ENCODE measurements at regions not wholly inside any gene's neighbourhood (a gene's known extent, or its start where the extent isn't known, plus 50 kb on each side); places are given as distances from the start of the nearest gene placed in this dataset.

DNA sequence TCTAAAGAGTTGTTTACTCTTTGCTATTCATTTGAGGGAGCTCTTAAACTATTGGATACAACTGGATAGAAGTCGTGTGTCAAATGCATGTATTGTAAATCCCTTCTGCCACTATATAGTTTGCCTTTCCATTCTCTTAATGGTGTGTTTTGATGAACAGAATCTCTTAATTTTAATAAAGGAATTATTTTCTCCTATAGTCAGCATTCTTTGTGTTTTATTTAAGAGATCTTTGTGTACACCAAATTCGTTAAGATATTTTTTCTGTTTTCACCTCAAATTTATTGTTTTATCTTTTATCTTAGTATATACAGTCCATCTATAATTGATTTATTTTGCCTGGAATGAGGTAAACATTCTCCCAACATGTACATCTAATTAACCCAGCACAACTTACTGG lies 551.5 kb upstream of the AGTR1 start:
- H3K27ac ChIP-seq (ENCODE audit: low read length): no peak overlapping the region
- no TSS peak for BruUV-seq (replicated peaks)
- in situ Hi-C loops (cut with HindIII; ENCODE audit: low pct_unique_long_range_greater_than_20kb, low sequenced_read_pairs): no loop called here
- H3K27me3 ChIP-seq (ENCODE audit: control insufficient read depth, insufficient read depth, low read length): no peaks in the 10 kb centered on the region
- H3K36me3 ChIP-seq (ENCODE audit: control insufficient read depth, insufficient read depth, low read length): no peaks in the 10 kb centered on the region
- no peak for DNase-seq (ENCODE audit: low read depth, low spot score)
- intact Hi-C loops (cut with micrococcal nuclease; ENCODE audit: unreplicated experiment): no loop called here
- ATAC-seq: no peak
- ChIA-PET CTCF (no interaction called here), POLR2A (no interaction called here)
- TF ChIP-seq SIN3A (IDR thresholded peaks at IDR 0.05; ENCODE audit: borderline replicate concordance, insufficient read depth, low read depth, low read length): no peak
- TF ChIP-seq, protein P1, sequence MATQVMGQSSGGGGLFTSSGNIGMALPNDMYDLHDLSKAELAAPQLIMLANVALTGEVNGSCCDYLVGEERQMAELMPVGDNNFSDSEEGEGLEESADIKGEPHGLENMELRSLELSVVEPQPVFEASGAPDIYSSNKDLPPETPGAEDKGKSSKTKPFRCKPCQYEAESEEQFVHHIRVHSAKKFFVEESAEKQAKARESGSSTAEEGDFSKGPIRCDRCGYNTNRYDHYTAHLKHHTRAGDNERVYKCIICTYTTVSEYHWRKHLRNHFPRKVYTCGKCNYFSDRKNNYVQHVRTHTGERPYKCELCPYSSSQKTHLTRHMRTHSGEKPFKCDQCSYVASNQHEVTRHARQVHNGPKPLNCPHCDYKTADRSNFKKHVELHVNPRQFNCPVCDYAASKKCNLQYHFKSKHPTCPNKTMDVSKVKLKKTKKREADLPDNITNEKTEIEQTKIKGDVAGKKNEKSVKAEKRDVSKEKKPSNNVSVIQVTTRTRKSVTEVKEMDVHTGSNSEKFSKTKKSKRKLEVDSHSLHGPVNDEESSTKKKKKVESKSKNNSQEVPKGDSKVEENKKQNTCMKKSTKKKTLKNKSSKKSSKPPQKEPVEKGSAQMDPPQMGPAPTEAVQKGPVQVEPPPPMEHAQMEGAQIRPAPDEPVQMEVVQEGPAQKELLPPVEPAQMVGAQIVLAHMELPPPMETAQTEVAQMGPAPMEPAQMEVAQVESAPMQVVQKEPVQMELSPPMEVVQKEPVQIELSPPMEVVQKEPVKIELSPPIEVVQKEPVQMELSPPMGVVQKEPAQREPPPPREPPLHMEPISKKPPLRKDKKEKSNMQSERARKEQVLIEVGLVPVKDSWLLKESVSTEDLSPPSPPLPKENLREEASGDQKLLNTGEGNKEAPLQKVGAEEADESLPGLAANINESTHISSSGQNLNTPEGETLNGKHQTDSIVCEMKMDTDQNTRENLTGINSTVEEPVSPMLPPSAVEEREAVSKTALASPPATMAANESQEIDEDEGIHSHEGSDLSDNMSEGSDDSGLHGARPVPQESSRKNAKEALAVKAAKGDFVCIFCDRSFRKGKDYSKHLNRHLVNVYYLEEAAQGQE (IDR thresholded peaks at IDR 0.05; ENCODE audit: insufficient read depth in 1 of 2, low read depth in 2 of 2, low read length in 1 of 2): no peak
- no peak for TF ChIP-seq POLR2AphosphoS5 (IDR thresholded peaks at IDR 0.05; ENCODE audit: low read depth, low read length)
- TF ChIP-seq TCF7L2 (IDR thresholded peaks at IDR 0.05; ENCODE audit: low read depth, low read length): no peak
- TF ChIP-seq, protein P2, sequence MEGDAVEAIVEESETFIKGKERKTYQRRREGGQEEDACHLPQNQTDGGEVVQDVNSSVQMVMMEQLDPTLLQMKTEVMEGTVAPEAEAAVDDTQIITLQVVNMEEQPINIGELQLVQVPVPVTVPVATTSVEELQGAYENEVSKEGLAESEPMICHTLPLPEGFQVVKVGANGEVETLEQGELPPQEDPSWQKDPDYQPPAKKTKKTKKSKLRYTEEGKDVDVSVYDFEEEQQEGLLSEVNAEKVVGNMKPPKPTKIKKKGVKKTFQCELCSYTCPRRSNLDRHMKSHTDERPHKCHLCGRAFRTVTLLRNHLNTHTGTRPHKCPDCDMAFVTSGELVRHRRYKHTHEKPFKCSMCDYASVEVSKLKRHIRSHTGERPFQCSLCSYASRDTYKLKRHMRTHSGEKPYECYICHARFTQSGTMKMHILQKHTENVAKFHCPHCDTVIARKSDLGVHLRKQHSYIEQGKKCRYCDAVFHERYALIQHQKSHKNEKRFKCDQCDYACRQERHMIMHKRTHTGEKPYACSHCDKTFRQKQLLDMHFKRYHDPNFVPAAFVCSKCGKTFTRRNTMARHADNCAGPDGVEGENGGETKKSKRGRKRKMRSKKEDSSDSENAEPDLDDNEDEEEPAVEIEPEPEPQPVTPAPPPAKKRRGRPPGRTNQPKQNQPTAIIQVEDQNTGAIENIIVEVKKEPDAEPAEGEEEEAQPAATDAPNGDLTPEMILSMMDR (IDR thresholded peaks at IDR 0.05): no peak
- no peak overlapping the region for H3K4me3 ChIP-seq (ENCODE audit: low read depth in 2 of 2, low read length in 2 of 2)
- H3K9me3 ChIP-seq (ENCODE audit: control insufficient read depth, insufficient read depth, low read depth, low read length): no peaks in the 10 kb centered on the region
- no peaks in the 10 kb centered on the region for H3K4me1 ChIP-seq (ENCODE audit: control insufficient read depth, insufficient read depth, low read length)

DNA sequence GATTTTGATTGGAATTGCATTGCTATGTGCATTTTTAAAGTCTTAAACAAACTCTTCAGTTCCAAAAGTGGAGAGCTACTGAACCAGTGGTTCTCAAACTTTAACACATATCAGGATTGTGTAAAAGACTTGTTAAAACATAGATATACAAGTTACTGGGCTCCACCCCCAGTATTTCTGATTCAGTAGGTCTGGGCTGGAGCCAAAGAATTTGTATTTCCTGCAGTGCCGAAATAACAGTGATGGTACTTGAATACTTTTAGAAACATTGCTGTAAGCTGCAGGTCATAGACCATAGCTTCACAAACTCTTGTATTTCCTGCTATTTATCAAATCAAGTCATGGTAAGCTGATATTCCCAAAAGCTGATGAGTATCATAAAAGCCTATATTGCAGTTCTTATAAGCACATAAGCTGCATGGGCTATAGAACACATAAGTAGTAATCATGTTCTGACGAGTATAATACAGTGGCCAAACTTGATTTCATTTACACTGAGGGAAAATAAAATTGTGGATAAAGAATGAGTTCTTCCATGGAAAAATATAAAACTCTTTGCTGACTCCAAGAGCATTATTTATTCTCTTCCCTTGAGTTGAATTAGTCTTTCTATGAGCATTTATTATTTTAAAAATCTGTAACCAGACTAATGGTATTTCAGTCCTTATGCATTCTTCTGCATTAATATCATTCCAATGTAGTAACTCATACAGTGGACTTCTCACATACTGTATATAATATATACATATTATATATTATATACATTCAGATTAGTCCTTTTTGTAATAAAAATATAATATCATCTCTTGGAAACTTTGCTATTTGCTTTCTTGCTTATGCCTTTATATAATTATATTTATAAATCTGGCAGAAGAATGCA lies 550.5 kb upstream of the AGTR1 start:
- ChIA-PET CTCF (no interaction called here), POLR2A (no interaction called here)
- intact Hi-C loops (cut with micrococcal nuclease; ENCODE audit: unreplicated experiment): no loop called here
- TF ChIP-seq SIN3A (IDR thresholded peaks at IDR 0.05; ENCODE audit: borderline replicate concordance, insufficient read depth, low read depth, low read length) (no peak), POLR2AphosphoS5 (IDR thresholded peaks at IDR 0.05; ENCODE audit: low read depth, low read length) (no peak), TCF7L2 (IDR thresholded peaks at IDR 0.05; ENCODE audit: low read depth, low read length) (no peak)
- TF ChIP-seq, protein P2 (IDR thresholded peaks at IDR 0.05): no peak
- TF ChIP-seq, protein P1 (IDR thresholded peaks at IDR 0.05; ENCODE audit: insufficient read depth in 1 of 2, low read depth in 2 of 2, low read length in 1 of 2): no peak
- Histone ChIP-seq H3K4me3 (ENCODE audit: low read depth in 2 of 2, low read length in 2 of 2) (no peak overlapping the region), H3K9me3 (ENCODE audit: control insufficient read depth, insufficient read depth, low read depth, low read length) (no peaks in the 10 kb centered on the region), H3K27me3 (ENCODE audit: control insufficient read depth, insufficient read depth, low read length) (no peaks in the 10 kb centered on the region), H3K27ac (ENCODE audit: low read length) (no peak overlapping the region), H3K36me3 (ENCODE audit: control insufficient read depth, insufficient read depth, low read length) (no peaks in the 10 kb centered on the region), H3K4me1 (ENCODE audit: control insufficient read depth, insufficient read depth, low read length) (no peaks in the 10 kb centered on the region)
- ATAC-seq (no peak), DNase-seq (ENCODE audit: low read depth, low spot score) (no peak)
- BruUV-seq (replicated peaks): no TSS peak
- in situ Hi-C loops (cut with HindIII; ENCODE audit: low pct_unique_long_range_greater_than_20kb, low sequenced_read_pairs): no loop called here

Measured in Panc1 (cell line).